NCI-H2081 treated with DMSO at 0.1 percent for 48 hours (cell line): ENCODE measurements at regions not wholly inside any gene's neighbourhood (a gene's known extent, or its start where the extent isn't known, plus 50 kb on each side); places are given as distances from the start of the nearest gene placed in this dataset.
"Not testable (repeated sequence)": the region's sequence is repeated elsewhere in the genome, so short reads cannot be mapped to it uniquely, and the experiment has no call there.

Experiments
- DNase-seq: peaks from one replicate; lab custom pipeline; 2025; lab: John Stamatoyannopoulos, UW

DNA sequence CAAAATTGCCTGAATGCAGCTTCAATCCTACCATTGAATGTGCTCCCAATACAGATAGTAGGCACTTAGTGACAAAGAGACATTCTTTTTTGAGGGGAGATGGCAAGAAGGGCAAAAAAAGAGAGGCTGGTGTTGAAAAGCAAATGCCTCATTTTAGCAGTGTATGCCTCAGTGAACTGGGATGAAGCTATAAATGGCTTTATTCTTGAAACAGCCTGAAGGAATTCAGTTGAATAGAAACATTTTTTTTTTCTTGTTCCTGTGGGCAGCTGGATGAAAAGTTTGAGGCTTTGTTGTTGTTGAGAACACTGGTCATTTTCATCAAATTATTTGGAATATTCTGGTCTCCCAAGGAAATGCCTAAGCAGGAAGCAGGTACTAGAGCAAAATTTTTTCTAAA, 228.9 kb downstream of the RNF144A start:
- DNase-seq: no peak

DNA sequence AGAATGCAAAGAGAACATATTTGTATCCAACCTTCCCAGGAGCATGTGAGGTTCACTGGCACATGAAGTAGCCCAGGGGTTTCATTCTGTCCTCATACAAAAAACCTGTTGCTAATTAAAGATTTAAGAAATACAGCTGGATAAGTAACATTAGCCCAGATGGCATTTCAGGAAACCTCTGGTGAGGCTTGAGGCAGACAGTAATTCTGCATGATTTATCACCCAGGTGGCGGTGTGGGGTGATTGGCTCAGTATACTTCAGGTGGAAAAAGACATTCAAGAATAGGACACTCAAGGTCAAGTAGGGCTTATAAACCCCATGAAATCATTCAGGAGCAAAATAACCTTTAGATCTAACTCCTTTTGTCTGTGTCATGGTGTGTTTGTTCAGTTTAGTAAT, 237.4 kb downstream of the RNF144A start:
- DNase-seq: no peak

- DNase-seq: no peak
These were observed 244.3 kb downstream of the RNF144A start for GRCh38 chr2:7161501-7161900.

DNA sequence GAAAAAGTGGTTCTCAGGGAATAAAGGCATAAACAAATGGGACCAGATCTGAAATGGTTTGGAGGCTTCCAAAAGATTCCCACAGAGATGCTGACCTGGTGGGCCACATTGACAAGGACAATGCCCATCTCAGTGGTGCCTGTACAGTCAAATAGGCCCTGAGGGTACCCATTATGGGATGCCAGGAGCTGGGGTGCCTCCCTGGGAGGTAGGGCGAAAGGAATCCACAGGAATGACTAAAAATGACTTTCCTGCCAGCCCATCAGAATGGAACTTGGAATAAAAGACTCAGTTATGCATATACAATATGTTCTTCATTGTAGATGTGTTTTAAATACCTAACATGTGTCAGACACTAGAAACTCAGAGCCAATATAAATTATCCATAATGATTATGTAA, 248.5 kb downstream of the RNF144A start:
- DNase-seq: no peak

GRCh38 chr2:7167801-7168411, 250.7 kb downstream of the RNF144A start:
- DNase-seq: no peak

DNA sequence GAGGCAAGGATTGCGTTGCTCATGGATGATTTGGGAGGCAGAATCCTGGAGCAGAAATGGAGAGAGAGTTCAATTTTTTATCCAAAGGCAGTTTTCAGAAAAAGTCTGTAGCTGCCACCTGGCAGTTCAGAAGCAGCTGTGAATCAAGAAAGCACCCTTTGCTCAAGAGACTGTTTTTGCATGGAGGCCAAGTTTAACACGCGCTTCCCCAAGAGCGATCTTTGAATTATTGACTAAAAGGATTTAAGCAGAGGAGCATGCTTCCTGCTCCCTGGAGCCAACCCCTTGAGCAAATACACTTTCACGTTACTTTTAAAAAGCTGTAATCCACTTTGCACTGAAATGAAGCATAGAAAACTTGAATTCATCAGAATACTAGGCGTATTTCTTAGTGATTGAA, 252.4 kb downstream of the RNF144A start:
- DNase-seq: no peak

DNA sequence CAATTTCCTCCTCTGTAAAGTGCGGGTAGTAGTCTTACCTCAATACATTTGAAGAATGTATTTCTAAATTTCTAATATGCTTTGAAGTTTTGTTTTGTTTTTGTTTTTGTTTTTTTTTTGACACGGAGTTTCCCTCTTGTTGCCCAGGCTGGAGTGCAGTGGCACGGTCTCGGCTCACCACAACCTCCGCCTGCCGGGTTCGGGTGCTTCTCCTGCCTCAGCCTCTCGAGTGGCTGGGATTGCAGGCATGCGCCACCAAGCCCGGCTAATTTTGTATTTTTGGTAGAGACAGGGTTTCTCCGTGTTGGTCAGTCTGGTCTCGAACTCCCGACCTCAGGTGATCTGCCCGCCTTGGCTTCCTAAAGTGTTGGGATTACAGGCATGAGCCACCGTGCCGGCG, 261.8 kb downstream of the RNF144A start:
- not testable (repeated sequence) for DNase-seq

- no peak for DNase-seq
These were observed 263.6 kb downstream of the RNF144A start for GRCh38 chr2:7180638-7181370.

DNA sequence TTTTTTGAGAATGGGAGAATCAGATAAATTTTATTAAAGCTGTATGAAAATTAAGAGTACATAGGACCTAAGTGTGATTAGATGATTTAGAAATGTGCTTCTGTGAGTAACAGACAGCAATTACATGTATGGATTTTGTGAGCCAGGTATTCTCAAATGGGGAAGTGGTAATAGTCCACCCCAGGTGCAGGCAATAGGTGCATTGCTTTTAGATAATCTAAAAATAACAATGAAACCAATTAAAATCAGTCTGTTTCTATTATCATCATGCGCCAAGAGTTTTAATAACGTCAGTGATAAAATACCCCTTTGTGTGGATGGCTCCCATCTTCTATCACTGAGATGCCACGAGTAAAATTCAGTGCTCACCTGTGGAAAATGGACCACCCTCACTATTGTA, 265.3 kb downstream of the RNF144A start:
- no peak for DNase-seq

GRCh38 chr2:7189106-7189505, 271.9 kb downstream of the RNF144A start:
- no peak for DNase-seq

- DNase-seq: no peak
These were observed 273.5 kb downstream of the RNF144A start for GRCh38 chr2:7190587-7191324.

DNA sequence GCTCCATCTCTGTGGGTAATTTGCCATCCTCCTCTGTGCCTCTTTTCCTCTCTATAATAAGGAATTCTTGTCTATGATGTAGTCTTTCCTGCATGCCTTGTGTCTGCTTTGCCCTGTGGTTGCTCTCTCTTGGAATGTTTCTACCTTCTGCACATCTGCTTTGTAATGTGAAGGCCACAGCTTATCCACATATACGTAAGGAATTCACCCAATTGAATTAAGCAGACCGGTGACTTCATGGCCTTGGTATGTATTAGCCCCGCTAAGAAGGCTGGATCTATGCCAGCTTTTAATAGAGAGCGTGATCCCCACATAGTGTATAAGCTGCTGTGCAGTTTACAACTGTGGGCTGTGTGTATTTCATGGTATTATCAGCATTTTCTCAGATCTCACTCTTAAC, 274.7 kb downstream of the RNF144A start:
- DNase-seq: no peak

GRCh38 chr2:7193457-7193856, 276.2 kb downstream of the RNF144A start:
- no peak for DNase-seq

GRCh38 chr2:7194950-7195349, 277.7 kb downstream of the RNF144A start:
- no peak for DNase-seq

DNA sequence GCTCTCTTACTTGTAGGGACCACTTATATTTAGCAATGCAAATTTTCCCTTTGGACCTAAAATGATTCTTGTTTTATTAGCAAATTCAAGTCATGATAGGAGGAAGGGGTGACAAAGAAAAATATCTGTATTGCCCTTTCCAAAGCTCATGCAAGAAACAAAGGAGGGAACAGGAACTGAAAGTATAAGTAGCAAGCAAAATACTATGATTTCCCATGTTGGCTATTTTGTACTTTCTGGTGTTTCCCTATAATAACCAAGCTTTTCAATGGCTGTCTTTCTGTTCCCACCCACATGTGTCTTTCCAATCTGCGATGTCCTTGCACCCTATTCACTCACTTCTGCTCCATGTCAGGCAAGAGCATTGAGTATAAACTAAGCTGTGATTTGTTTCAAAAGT, 279.7 kb downstream of the RNF144A start:
- DNase-seq: no peak

DNA sequence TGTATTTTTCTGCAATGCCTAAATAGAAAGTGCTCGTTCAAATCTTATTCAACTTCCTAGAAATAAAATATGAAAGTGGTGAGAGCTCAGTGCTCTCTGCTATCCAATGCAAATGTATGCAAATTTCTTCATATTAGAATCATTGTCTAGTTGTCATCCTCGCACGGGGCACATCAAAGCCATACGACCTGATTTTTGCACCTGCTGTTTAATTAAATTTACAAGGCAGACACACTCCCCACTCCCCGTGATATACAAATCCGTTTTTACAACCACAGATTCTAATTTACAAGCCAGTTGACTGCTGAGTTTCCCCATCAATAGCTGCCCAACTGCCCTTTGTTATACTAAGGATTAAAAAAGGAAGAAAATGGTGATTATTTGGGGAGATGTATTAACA, 284.6 kb downstream of the RNF144A start:
- DNase-seq: no peak

GRCh38 chr2:7203056-7203467, 285.9 kb downstream of the RNF144A start:
- DNase-seq: peak; percentile 68

- peak; percentile 79 for DNase-seq
These were observed 288.1 kb downstream of the RNF144A start for GRCh38 chr2:7205151-7205830.

GRCh38 chr2:7206111-7206810, 289.0 kb downstream of the RNF144A start:
- no peak for DNase-seq

GRCh38 chr2:7207631-7208030, 290.4 kb downstream of the RNF144A start:
- no peak for DNase-seq

- no peak for DNase-seq
These were observed 292.7 kb downstream of the RNF144A start for GRCh38 chr2:7209757-7210555.
